PC-9 (cell line): ENCODE measurements at regions not wholly inside any gene's neighbourhood (a gene's known extent, or its start where the extent isn't known, plus 50 kb on each side); places are given as distances from the start of the nearest gene placed in this dataset.

Experiments used
- EZH2 ChIP-seq: fragments of 200-600 bp; sonication (generic); IDR thresholded peaks from 2 replicates; pipeline ENCODE4 v1.8.0; 2017; ENCODE audit warnings: antibody characterized with exemption, low read depth
- TF ChIP-seq, protein P1 (sequence below): fragments of 200-600 bp; sonication (generic); conservative IDR thresholded peaks from 2 replicates; pipeline ENCODE4 v1.6.1; 2017; ENCODE audit warnings: mixed run types, antibody characterized with exemption, mild to moderate bottlenecking, moderate library complexity

DNA sequence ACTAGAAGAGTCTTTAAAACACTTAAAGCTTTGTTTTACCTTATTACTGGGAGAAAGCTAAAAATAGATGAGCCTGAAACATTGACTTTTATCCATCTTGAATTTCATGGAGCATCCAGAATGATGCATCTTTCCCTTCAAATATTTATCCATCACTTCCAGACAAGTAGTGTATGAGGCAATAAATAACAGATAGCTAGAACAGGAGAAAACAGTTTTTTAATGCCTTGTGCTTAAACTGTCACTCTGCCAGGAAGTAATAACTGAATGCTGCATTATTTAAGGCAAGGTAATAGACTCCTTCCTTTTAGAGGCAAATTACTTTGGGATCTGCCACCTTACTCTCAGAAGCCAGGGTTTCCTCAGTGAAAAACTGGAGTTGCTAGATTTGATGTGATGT, 225.8 kb upstream of the NAALADL2 start:
- TF ChIP-seq, protein P1, sequence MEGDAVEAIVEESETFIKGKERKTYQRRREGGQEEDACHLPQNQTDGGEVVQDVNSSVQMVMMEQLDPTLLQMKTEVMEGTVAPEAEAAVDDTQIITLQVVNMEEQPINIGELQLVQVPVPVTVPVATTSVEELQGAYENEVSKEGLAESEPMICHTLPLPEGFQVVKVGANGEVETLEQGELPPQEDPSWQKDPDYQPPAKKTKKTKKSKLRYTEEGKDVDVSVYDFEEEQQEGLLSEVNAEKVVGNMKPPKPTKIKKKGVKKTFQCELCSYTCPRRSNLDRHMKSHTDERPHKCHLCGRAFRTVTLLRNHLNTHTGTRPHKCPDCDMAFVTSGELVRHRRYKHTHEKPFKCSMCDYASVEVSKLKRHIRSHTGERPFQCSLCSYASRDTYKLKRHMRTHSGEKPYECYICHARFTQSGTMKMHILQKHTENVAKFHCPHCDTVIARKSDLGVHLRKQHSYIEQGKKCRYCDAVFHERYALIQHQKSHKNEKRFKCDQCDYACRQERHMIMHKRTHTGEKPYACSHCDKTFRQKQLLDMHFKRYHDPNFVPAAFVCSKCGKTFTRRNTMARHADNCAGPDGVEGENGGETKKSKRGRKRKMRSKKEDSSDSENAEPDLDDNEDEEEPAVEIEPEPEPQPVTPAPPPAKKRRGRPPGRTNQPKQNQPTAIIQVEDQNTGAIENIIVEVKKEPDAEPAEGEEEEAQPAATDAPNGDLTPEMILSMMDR, result no peak
- no peak for TF ChIP-seq EZH2
